ENCODE measurements at regions not wholly inside any gene's neighbourhood (a gene's known extent, or its start where the extent isn't known, plus 50 kb on each side); places are given as distances from the start of the nearest gene placed in this dataset.

DNA sequence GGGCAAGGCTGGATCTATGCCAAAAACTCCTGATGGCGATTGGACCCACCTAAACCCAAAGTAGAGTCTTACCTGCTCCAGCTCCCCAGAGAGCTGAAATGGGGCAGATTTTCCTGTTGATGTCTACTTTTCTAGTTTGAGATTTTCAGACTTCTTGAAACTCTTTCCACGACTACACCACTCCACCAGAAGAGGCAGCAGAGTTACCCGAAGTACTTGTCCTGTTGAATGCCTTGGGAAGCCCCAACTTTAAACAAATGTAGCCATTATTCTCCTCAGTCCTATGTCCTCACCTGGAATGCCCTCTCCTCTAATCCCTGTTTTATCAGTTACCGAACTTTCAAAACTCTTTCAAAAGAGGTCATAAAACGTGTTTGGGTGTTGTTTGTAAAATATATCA lies 843.8 kb downstream of the VGLL3 start:
- H3K9me3 Mint-ChIP-seq, result peaks cover 10% of the 10 kb centered on the region in 2 donors
- H3K27me3 Mint-ChIP-seq (ENCODE audit: low read depth), result no peaks in the 10 kb centered on the region
- DNase-seq (no peak), ATAC-seq (replicated peaks in 1 of 2) (no peak)
- no peak overlapping the region for H3K27ac Mint-ChIP-seq
- H3K4me1 Mint-ChIP-seq (ENCODE audit: low read depth), result no peaks in the 10 kb centered on the region
- no peak overlapping the region for H3K4me3 Mint-ChIP-seq
- H3K36me3 Mint-ChIP-seq (ENCODE audit: insufficient read depth in 2 of 2), result no peaks in the 10 kb centered on the region

DNA sequence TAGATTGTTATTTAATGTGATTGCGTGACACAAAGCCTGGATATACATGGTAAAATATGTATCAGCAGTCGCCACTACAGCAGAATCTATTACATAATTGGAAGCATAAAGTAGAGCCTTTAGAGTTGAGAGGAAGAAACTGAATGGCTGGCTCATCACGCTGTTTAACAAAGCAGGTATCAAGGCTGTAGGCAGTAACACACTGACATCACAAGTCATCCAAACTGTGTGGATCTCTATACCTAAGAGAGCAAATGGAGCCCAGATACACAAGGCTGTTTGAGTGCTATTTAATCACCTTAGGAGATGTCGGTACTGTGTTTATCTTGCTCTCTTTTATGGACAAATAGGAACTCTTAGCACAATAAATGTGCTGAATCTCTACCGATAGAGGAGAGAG lies 864.4 kb downstream of the VGLL3 start:
- ATAC-seq (replicated peaks in 1 of 2) (no peak), DNase-seq (no peak)
- H3K9me3 Mint-ChIP-seq, result peaks cover 5 to 12% of the 10 kb centered on the region in 2 donors
- H3K4me1 Mint-ChIP-seq (ENCODE audit: low read depth), result no peaks in the 10 kb centered on the region
- H3K4me3 Mint-ChIP-seq, result no peak overlapping the region
- H3K27me3 Mint-ChIP-seq (ENCODE audit: low read depth), result no peaks in the 10 kb centered on the region
- H3K36me3 Mint-ChIP-seq (ENCODE audit: insufficient read depth in 2 of 2), result peaks cover 2 to 3% of the 10 kb centered on the region in 2 donors
- no peak overlapping the region for H3K27ac Mint-ChIP-seq
